CD4-positive, alpha-beta T cell (primary cell): ENCODE measurements at regions not wholly inside any gene's neighbourhood (a gene's known extent, or its start where the extent isn't known, plus 50 kb on each side); places are given as distances from the start of the nearest gene placed in this dataset.

Source experiments
- ATAC-seq: fragments of 200-7000 bp; cut with Tn5 transposase; one replicate; pipeline ENCODE4 v1.10.0; 2022; ENCODE audit warnings: mild to moderate bottlenecking; ENCODE audit not compliant: poor library complexity
- CTCF ChIA-PET: fragments of 350-600 bp; sonication (Branson Sonifier 250); formaldehyde crosslinking; loops from one replicate; lab custom pipeline; 2021; ENCODE audit warnings: antibody characterized with exemption, inconsistent platforms; lab: Charles Lee
- POLR2A ChIA-PET: fragments of 350-600 bp; sonication (Branson Sonifier 250); formaldehyde crosslinking; loops from one replicate; lab custom pipeline; 2021; ENCODE audit warnings: antibody characterized with exemption, inconsistent platforms; lab: Charles Lee
- DNase-seq, 14 experiments: peaks; one replicate each; pipeline ENCODE4 v3.0.0-alpha.2; 2013 to 2020; ENCODE audit warnings: mixed read lengths in 2 of 14
- H3K27ac ChIP-seq, 2 donors: one replicate each; pipeline versions ENCODE4 v1.5.1 to v1.7.0; 2013; ENCODE audit warnings: low read length in 2 of 2, low read depth in 1 of 2, mild to moderate bottlenecking in 1 of 2
- H3K27me3 ChIP-seq, 2 experiments: 1 replicate in 1 of 2; 2 replicates in 1 of 2; pipeline versions ENCODE4 v1.6.1 to v1.7.0; 2013; ENCODE audit warnings: low read length in 2 of 2, control low read depth in 1 of 2, mild to moderate bottlenecking in 1 of 2, moderate library complexity in 1 of 2; ENCODE audit not compliant: insufficient read depth in 2 of 2, control insufficient read depth in 1 of 2
- H3K36me3 ChIP-seq: one replicate; pipeline ENCODE4 v1.6.1; 2013; ENCODE audit warnings: low read length, control low read depth; ENCODE audit not compliant: insufficient read depth
- H3K4me1 ChIP-seq: one replicate; pipeline ENCODE4 v1.6.1; 2013; ENCODE audit warnings: low read length, control low read depth; ENCODE audit not compliant: insufficient read depth
- H3K4me3 ChIP-seq: one replicate; pipeline ENCODE4 v1.5.1; 2013; ENCODE audit warnings: mild to moderate bottlenecking, low read length, moderate library complexity
- H3K9me3 ChIP-seq, 2 experiments: 1 replicate in 1 of 2; 2 replicates in 1 of 2; pipeline versions ENCODE4 v1.6.1 to v1.7.0; 2013; ENCODE audit warnings: low read length in 2 of 2, mild to moderate bottlenecking in 2 of 2, control low read depth in 1 of 2, moderate library complexity in 1 of 2; ENCODE audit not compliant: control insufficient read depth in 1 of 2, insufficient read depth in 1 of 2
- H3K27ac Mint-ChIP-seq: one replicate; pipeline ENCODE4 v1.8.0; 2020; ENCODE audit warnings: mixed read lengths
- H3K27me3 Mint-ChIP-seq: one replicate; pipeline ENCODE4 v1.8.0; 2021; ENCODE audit warnings: mixed read lengths
- H3K36me3 Mint-ChIP-seq: one replicate; pipeline ENCODE4 v1.8.0; 2021; ENCODE audit warnings: low read depth, mixed read lengths
- H3K4me1 Mint-ChIP-seq: one replicate; pipeline ENCODE4 v1.8.0; 2021; ENCODE audit warnings: low read depth, mixed read lengths
- H3K4me3 Mint-ChIP-seq: one replicate; pipeline ENCODE4 v1.8.0; 2020; ENCODE audit warnings: mild to moderate bottlenecking, mixed read lengths
- H3K9me3 Mint-ChIP-seq: one replicate; pipeline ENCODE4 v1.8.0; 2020; ENCODE audit warnings: mixed read lengths
- intact Hi-C, 2 experiments: fragments of 100-400 bp; cut with DNase I in 1 of 2; cut with micrococcal nuclease in 1 of 2; formaldehyde crosslinking; loops; one replicate each; pipeline versions ENCODE4 v1.15.1 to v1.9.0; 2023 to 2025; cut with DNase I, micrococcal nuclease
- TF ChIP-seq, protein P1 (sequence below): fragments of 200-600 bp; IDR thresholded peaks from one replicate; pipeline ENCODE4 v1.8.0; 2022; ENCODE audit warnings: antibody characterized with exemption, mild to moderate bottlenecking

DNA sequence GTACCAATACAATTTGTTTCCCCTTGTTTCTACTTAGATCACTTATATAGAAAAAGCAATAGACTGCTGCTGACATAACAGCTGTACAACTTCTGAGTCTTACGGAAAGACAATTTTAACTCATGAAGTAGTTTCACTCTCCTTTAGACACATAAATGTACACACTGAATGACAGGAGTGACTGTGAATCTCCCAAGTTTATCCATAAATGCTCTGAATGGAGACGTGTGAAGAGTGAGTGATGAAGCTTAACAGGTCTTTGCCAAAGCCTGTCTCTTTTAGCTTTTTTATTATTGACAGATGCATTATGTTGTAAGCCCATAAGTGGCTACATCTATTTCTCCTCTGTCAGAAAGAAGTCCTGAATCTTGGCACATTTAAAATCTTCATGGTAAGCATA lies 265.9 kb downstream of the TRIM36 start:
- Histone ChIP-seq H3K4me3 (no peak overlapping the region), H3K27me3 (no peaks in the 10 kb centered on the region), H3K27ac (no peak overlapping the region), H3K36me3 (no peaks in the 10 kb centered on the region), H3K4me1 (no peaks in the 10 kb centered on the region), H3K9me3 (peaks cover 0 to 9% of the 10 kb centered on the region in 2 experiments)
- intact Hi-C loops, result no loop called here
- no peak for ATAC-seq
- no peak for DNase-seq
- Mint-ChIP-seq H3K27ac (no peak overlapping the region), H3K4me1 (no peaks in the 10 kb centered on the region), H3K9me3 (peaks cover 3% of the 10 kb centered on the region), H3K27me3 (no peaks in the 10 kb centered on the region), H3K4me3 (no peak overlapping the region), H3K36me3 (no peaks in the 10 kb centered on the region)
- TF ChIP-seq, protein P1, sequence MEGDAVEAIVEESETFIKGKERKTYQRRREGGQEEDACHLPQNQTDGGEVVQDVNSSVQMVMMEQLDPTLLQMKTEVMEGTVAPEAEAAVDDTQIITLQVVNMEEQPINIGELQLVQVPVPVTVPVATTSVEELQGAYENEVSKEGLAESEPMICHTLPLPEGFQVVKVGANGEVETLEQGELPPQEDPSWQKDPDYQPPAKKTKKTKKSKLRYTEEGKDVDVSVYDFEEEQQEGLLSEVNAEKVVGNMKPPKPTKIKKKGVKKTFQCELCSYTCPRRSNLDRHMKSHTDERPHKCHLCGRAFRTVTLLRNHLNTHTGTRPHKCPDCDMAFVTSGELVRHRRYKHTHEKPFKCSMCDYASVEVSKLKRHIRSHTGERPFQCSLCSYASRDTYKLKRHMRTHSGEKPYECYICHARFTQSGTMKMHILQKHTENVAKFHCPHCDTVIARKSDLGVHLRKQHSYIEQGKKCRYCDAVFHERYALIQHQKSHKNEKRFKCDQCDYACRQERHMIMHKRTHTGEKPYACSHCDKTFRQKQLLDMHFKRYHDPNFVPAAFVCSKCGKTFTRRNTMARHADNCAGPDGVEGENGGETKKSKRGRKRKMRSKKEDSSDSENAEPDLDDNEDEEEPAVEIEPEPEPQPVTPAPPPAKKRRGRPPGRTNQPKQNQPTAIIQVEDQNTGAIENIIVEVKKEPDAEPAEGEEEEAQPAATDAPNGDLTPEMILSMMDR, result no peak
- POLR2A ChIA-PET, result no interaction called here
- CTCF ChIA-PET, result no interaction called here

DNA sequence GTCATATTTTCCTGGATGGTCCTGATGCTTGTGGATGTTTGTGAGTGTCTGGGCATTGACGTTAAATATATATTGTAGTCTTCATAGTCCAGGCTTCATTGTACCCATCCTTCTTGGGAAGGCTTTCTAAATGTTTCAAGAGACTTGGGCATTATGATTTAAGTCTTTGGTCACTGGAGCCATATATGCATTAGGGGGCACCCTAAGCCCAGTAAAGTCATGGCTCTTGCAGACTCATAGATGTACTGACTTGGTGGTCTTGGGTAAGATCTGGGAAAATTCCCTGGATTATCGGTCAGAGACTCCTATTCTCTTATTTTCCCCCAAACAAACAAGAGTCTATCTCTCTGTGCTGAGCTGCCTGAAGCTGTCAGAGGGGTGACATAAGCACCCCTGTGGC lies 271.1 kb downstream of the TRIM36 start:
- ATAC-seq, result no peak
- no peak overlapping the region for H3K27ac ChIP-seq
- no peaks in the 10 kb centered on the region for H3K27me3 ChIP-seq
- H3K4me3 ChIP-seq, result no peak overlapping the region
- Mint-ChIP-seq H3K27me3 (no peaks in the 10 kb centered on the region), H3K4me3 (no peak overlapping the region), H3K9me3 (peaks cover 6% of the 10 kb centered on the region), H3K27ac (no peak overlapping the region), H3K36me3 (no peaks in the 10 kb centered on the region), H3K4me1 (no peaks in the 10 kb centered on the region)
- peaks cover 0 to 6% of the 10 kb centered on the region in 2 experiments for H3K9me3 ChIP-seq
- intact Hi-C loops, result no loop called here
- DNase-seq, result no peak
- no peaks in the 10 kb centered on the region for H3K36me3 ChIP-seq
- no peaks in the 10 kb centered on the region for H3K4me1 ChIP-seq
- POLR2A ChIA-PET, result no interaction called here
- CTCF ChIA-PET, result no interaction called here
- TF ChIP-seq, protein P1, result no peak

DNA sequence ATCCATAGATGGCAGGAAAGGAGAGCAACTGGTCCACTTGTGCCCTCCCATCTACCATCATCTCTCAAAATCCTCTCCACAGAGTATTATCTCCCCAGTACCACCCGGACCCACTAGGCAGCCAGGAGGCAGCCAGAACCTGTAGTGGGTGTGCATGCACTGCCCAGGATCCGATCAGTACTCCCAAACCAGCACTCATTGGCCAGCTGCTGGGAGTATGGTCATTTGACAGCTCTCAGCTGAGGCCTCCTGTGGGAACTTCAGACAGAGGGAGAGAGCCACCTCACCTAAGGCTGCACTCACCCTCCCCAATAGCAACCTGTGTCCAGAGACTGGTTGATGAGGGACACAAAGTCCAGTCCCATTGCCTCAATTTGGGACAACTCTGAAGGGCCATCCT lies 286.0 kb downstream of the TRIM36 start:
- ChIA-PET POLR2A (no interaction called here), CTCF (no interaction called here)
- intact Hi-C loops, result no loop called here
- Histone ChIP-seq H3K36me3 (no peaks in the 10 kb centered on the region), H3K9me3 (peaks cover 0 to 4% of the 10 kb centered on the region in 2 experiments), H3K27me3 (no peaks in the 10 kb centered on the region), H3K4me3 (no peak overlapping the region), H3K27ac (no peak overlapping the region), H3K4me1 (no peaks in the 10 kb centered on the region)
- no peaks in the 10 kb centered on the region for H3K36me3 Mint-ChIP-seq
- H3K27ac Mint-ChIP-seq, result no peak overlapping the region
- no peaks in the 10 kb centered on the region for H3K27me3 Mint-ChIP-seq
- DNase-seq (no peak), ATAC-seq (no peak)
- H3K9me3 Mint-ChIP-seq, result peaks cover 3% of the 10 kb centered on the region
- no peak overlapping the region for H3K4me3 Mint-ChIP-seq
- TF ChIP-seq, protein P1, result no peak
- no peaks in the 10 kb centered on the region for H3K4me1 Mint-ChIP-seq
